Naive thymus-derived CD4-positive, alpha-beta T cell (primary cell): ENCODE measurements at regions not wholly inside any gene's neighbourhood (a gene's known extent, or its start where the extent isn't known, plus 50 kb on each side); places are given as distances from the start of the nearest gene placed in this dataset.

ENCODE experiments used
- ATAC-seq: fragments of 150-1000 bp; cut with Tn5 transposase; 2 replicates; pipeline ENCODE4 v1.10.0; 2021; ENCODE audit warnings: mild to moderate bottlenecking, moderate library complexity
- CTCF ChIA-PET: fragments of 350-600 bp; sonication (Branson Sonifier 250); formaldehyde crosslinking; loops from one replicate; lab custom pipeline; 2021; ENCODE audit warnings: antibody characterized with exemption; lab: Charles Lee
- POLR2A ChIA-PET: fragments of 350-600 bp; sonication (Branson Sonifier 250); formaldehyde crosslinking; loops from one replicate; lab custom pipeline; 2021; ENCODE audit warnings: antibody characterized with exemption, inconsistent platforms; lab: Charles Lee
- DNase-seq, 9 donors: peaks; one replicate each; pipeline versions ENCODE4 v3.0.0 to v3.0.0-alpha.2; 2020 to 2022; ENCODE audit warnings: mixed read lengths in 1 of 9
- H3K27ac ChIP-seq: one replicate; pipeline ENCODE4 v1.7.0; 2013; ENCODE audit warnings: mild to moderate bottlenecking, low read depth, low read length, moderate library complexity
- H3K27me3 ChIP-seq, 2 donors: one replicate each; pipeline ENCODE4 v1.7.0; 2013; ENCODE audit warnings: low read length in 2 of 2, mild to moderate bottlenecking in 2 of 2, moderate library complexity in 2 of 2; ENCODE audit not compliant: control insufficient read depth in 2 of 2, insufficient read depth in 2 of 2
- H3K36me3 ChIP-seq, 3 experiments: 1 replicate in 2 of 3; 2 replicates in 1 of 3; pipeline ENCODE4 v1.7.0; 2013; ENCODE audit warnings: low read length in 3 of 3, mild to moderate bottlenecking in 3 of 3, moderate library complexity in 1 of 3; ENCODE audit not compliant: insufficient read depth in 3 of 3, control insufficient read depth in 2 of 3
- H3K4me1 ChIP-seq, 2 donors: one replicate each; pipeline ENCODE4 v1.7.0; 2013; ENCODE audit warnings: low read length in 2 of 2, mild to moderate bottlenecking in 2 of 2, moderate library complexity in 1 of 2; ENCODE audit not compliant: control insufficient read depth in 2 of 2, insufficient read depth in 2 of 2
- H3K4me3 ChIP-seq: 2 replicates; pipeline ENCODE4 v1.7.0; 2013; ENCODE audit warnings: mild to moderate bottlenecking, low read length
- H3K9me3 ChIP-seq, 3 experiments: 1 replicate in 2 of 3; 2 replicates in 1 of 3; pipeline ENCODE4 v1.7.0; 2013; ENCODE audit warnings: low read length in 3 of 3; ENCODE audit not compliant: control insufficient read depth in 2 of 3
- H3K27ac Mint-ChIP-seq, 9 donors: one replicate each; pipeline ENCODE4 v1.8.0; 2020 to 2022; ENCODE audit warnings: mixed read lengths in 9 of 9, mild to moderate bottlenecking in 8 of 9, moderate library complexity in 5 of 9, inconsistent platforms in 2 of 9
- H3K27me3 Mint-ChIP-seq, 5 donors: one replicate each; pipeline ENCODE4 v1.8.0; 2021 to 2022; ENCODE audit warnings: mixed read lengths in 5 of 5, mild to moderate bottlenecking in 1 of 5
- H3K36me3 Mint-ChIP-seq, 5 donors: one replicate each; pipeline ENCODE4 v1.8.0; 2020 to 2022; ENCODE audit warnings: mixed read lengths in 5 of 5, mild to moderate bottlenecking in 3 of 5, inconsistent platforms in 1 of 5
- H3K4me1 Mint-ChIP-seq, 7 donors: one replicate each; pipeline ENCODE4 v1.8.0; 2020 to 2022; ENCODE audit warnings: mixed read lengths in 7 of 7, mild to moderate bottlenecking in 3 of 7, inconsistent platforms in 1 of 7
- H3K4me3 Mint-ChIP-seq, 10 donors: one replicate each; pipeline ENCODE4 v1.8.0; 2020 to 2022; ENCODE audit warnings: mild to moderate bottlenecking in 10 of 10, mixed read lengths in 10 of 10, moderate library complexity in 6 of 10, inconsistent platforms in 2 of 10
- H3K9me3 Mint-ChIP-seq, 11 donors: one replicate each; pipeline ENCODE4 v1.8.0; 2020 to 2022; ENCODE audit warnings: mixed read lengths in 11 of 11, mild to moderate bottlenecking in 4 of 11, inconsistent platforms in 1 of 11, moderate library complexity in 1 of 11
- intact Hi-C, 2 donors: fragments of 100-400 bp; cut with micrococcal nuclease; formaldehyde crosslinking; loops; one replicate each; pipeline ENCODE4 v1.15.1; 2023

- Mint-ChIP-seq H3K4me1 (peaks cover 0 to 3% (median 0%) of the 10 kb centered on the region in 7 donors), H3K4me3 (no peak overlapping the region), H3K27me3 (no peaks in the 10 kb centered on the region), H3K9me3 (peaks cover 0 to 14% (median 5%) of the 10 kb centered on the region in 11 donors), H3K27ac (no peak overlapping the region), H3K36me3 (no peaks in the 10 kb centered on the region)
- POLR2A ChIA-PET, result no interaction called here
- DNase-seq (no peak), ATAC-seq (no peak)
- Histone ChIP-seq H3K4me1 (no peaks in the 10 kb centered on the region), H3K4me3 (no peak overlapping the region), H3K36me3 (no peaks in the 10 kb centered on the region), H3K9me3 (peaks cover 0 to 5% (median 0%) of the 10 kb centered on the region in 3 experiments), H3K27me3 (no peaks in the 10 kb centered on the region), H3K27ac (no peak overlapping the region)
- CTCF ChIA-PET, result no interaction called here
- intact Hi-C loops, result no loop called here
These were observed 1160.8 kb upstream of the ADGRL2 start for GRCh38 chr1:80639777-80640533.

GRCh38 chr1:80633947-80634706 lies 1166.6 kb upstream of the ADGRL2 start:
- Histone ChIP-seq H3K27me3 (no peaks in the 10 kb centered on the region), H3K27ac (no peak overlapping the region), H3K9me3 (peaks cover 0 to 5% (median 0%) of the 10 kb centered on the region in 3 experiments), H3K36me3 (no peaks in the 10 kb centered on the region), H3K4me3 (no peak overlapping the region), H3K4me1 (no peaks in the 10 kb centered on the region)
- Mint-ChIP-seq H3K27me3 (no peaks in the 10 kb centered on the region), H3K9me3 (peaks cover 0 to 17% (median 4%) of the 10 kb centered on the region in 11 donors), H3K27ac (no peak overlapping the region), H3K36me3 (no peaks in the 10 kb centered on the region), H3K4me3 (no peak overlapping the region), H3K4me1 (peaks cover 0 to 1% (median 0%) of the 10 kb centered on the region in 7 donors)
- intact Hi-C loops, result no loop called here
- CTCF ChIA-PET, result no interaction called here
- DNase-seq (no peak), ATAC-seq (no peak)
- POLR2A ChIA-PET, result no interaction called here

- Histone ChIP-seq H3K27me3 (no peaks in the 10 kb centered on the region), H3K27ac (no peak overlapping the region), H3K4me3 (no peak overlapping the region), H3K4me1 (no peaks in the 10 kb centered on the region), H3K9me3 (no peaks in the 10 kb centered on the region), H3K36me3 (no peaks in the 10 kb centered on the region)
- no peaks in the 10 kb centered on the region for H3K27me3 Mint-ChIP-seq
- no peaks in the 10 kb centered on the region for H3K4me1 Mint-ChIP-seq
- DNase-seq (no peak), ATAC-seq (no peak)
- no peak overlapping the region for H3K4me3 Mint-ChIP-seq
- ChIA-PET POLR2A (no interaction called here), CTCF (no interaction called here)
- no peaks in the 10 kb centered on the region for H3K36me3 Mint-ChIP-seq
- peaks cover 0 to 27% (median 5%) of the 10 kb centered on the region in 11 donors for H3K9me3 Mint-ChIP-seq
- intact Hi-C loops, result no loop called here
- no peak overlapping the region for H3K27ac Mint-ChIP-seq
These were observed 1168.5 kb upstream of the ADGRL2 start for GRCh38 chr1:80632284-80632683.

GRCh38 chr1:80629304-80629837 lies 1171.4 kb upstream of the ADGRL2 start:
- CTCF ChIA-PET, result no interaction called here
- H3K27me3 ChIP-seq, result no peaks in the 10 kb centered on the region
- no peaks in the 10 kb centered on the region for H3K4me1 ChIP-seq
- H3K9me3 ChIP-seq, result no peaks in the 10 kb centered on the region
- H3K36me3 ChIP-seq, result no peaks in the 10 kb centered on the region
- H3K9me3 Mint-ChIP-seq, result peaks cover 0 to 39% (median 5%) of the 10 kb centered on the region in 11 donors
- H3K27ac Mint-ChIP-seq, result no peak overlapping the region
- H3K27ac ChIP-seq, result no peak overlapping the region
- H3K4me3 ChIP-seq, result no peak overlapping the region
- no peaks in the 10 kb centered on the region for H3K4me1 Mint-ChIP-seq
- DNase-seq, result no peak
- intact Hi-C loops, result no loop called here
- POLR2A ChIA-PET, result no interaction called here
- no peak overlapping the region for H3K4me3 Mint-ChIP-seq
- no peaks in the 10 kb centered on the region for H3K36me3 Mint-ChIP-seq
- no peak for ATAC-seq
- no peaks in the 10 kb centered on the region for H3K27me3 Mint-ChIP-seq

- Histone ChIP-seq H3K4me3 (no peak overlapping the region), H3K9me3 (peaks cover 0 to 5% (median 0%) of the 10 kb centered on the region in 3 experiments), H3K27me3 (no peaks in the 10 kb centered on the region), H3K4me1 (no peaks in the 10 kb centered on the region), H3K27ac (no peak overlapping the region), H3K36me3 (no peaks in the 10 kb centered on the region)
- no peak overlapping the region for H3K27ac Mint-ChIP-seq
- no peaks in the 10 kb centered on the region for H3K36me3 Mint-ChIP-seq
- POLR2A ChIA-PET, result no interaction called here
- intact Hi-C loops, result no loop called here
- H3K4me3 Mint-ChIP-seq, result no peak overlapping the region
- no peak for ATAC-seq
- H3K9me3 Mint-ChIP-seq, result peaks cover 0 to 32% (median 6%) of the 10 kb centered on the region in 11 donors
- no peaks in the 10 kb centered on the region for H3K4me1 Mint-ChIP-seq
- H3K27me3 Mint-ChIP-seq, result no peaks in the 10 kb centered on the region
- CTCF ChIA-PET, result no interaction called here
- no peak for DNase-seq
These were observed 1176.1 kb upstream of the ADGRL2 start for GRCh38 chr1:80624682-80625081.

- Mint-ChIP-seq H3K27me3 (no peaks in the 10 kb centered on the region), H3K4me1 (no peaks in the 10 kb centered on the region), H3K27ac (no peak overlapping the region), H3K4me3 (no peak overlapping the region), H3K9me3 (peaks cover 4 to 18% (median 6%) of the 10 kb centered on the region in 11 donors), H3K36me3 (no peaks in the 10 kb centered on the region)
- peaks cover 0 to 3% (median 0%) of the 10 kb centered on the region in 3 experiments for H3K9me3 ChIP-seq
- POLR2A ChIA-PET, result no interaction called here
- H3K4me1 ChIP-seq, result no peaks in the 10 kb centered on the region
- H3K27ac ChIP-seq, result no peak overlapping the region
- H3K27me3 ChIP-seq, result no peaks in the 10 kb centered on the region
- H3K36me3 ChIP-seq, result no peaks in the 10 kb centered on the region
- intact Hi-C loops, result no loop called here
- no peak for DNase-seq
- no peak overlapping the region for H3K4me3 ChIP-seq
- CTCF ChIA-PET, result no interaction called here
- no peak for ATAC-seq
These were observed 1193.7 kb upstream of the ADGRL2 start for GRCh38 chr1:80607064-80607463.
